Fibroblast of lung (primary cell): ENCODE measurements at regions not wholly inside any gene's neighbourhood (a gene's known extent, or its start where the extent isn't known, plus 50 kb on each side); places are given as distances from the start of the nearest gene placed in this dataset.

Experiments
- DNase-seq, 2 donors: peaks; one replicate each; pipeline versions ENCODE4 v3.0.0 to v3.0.0-alpha.2; 2010; ENCODE audit warnings: low read depth in 2 of 2
- H2AFZ ChIP-seq: 2 replicates; pipeline ENCODE4 v1.5.1; 2012; ENCODE audit warnings: low read length, control low read depth, inconsistent platforms
- H3K27ac ChIP-seq: 2 replicates; pipeline ENCODE4 v1.5.1; 2011; ENCODE audit warnings: low read length, control low read depth; ENCODE audit not compliant: insufficient read depth
- H3K27me3 ChIP-seq: 2 replicates; pipeline ENCODE4 v1.5.1; 2011; ENCODE audit warnings: mild to moderate bottlenecking, low read length; ENCODE audit not compliant: control insufficient read depth, insufficient read depth
- H3K36me3 ChIP-seq: 2 replicates; pipeline ENCODE4 v1.5.1; 2011; ENCODE audit warnings: low read length; ENCODE audit not compliant: control insufficient read depth, insufficient read depth
- H3K4me1 ChIP-seq: 2 replicates; pipeline ENCODE4 v1.5.1; 2011; ENCODE audit warnings: low read length; ENCODE audit not compliant: control insufficient read depth, insufficient read depth; ENCODE audit errors: extremely low read depth
- H3K4me2 ChIP-seq: 2 replicates; pipeline ENCODE4 v1.5.1; 2011; ENCODE audit warnings: low read length, control low read depth; ENCODE audit not compliant: insufficient read depth; ENCODE audit errors: extremely low read depth
- H3K4me3 ChIP-seq, 4 experiments: fragments of 200-600 bp in 1 of 4; sonication (generic) in 1 of 4; replicated peaks in 1 of 4; 2 replicates each; pipeline ENCODE4 v1.5.1; 2011 to 2016; ENCODE audit warnings: low read length in 4 of 4, low read depth in 3 of 4, mild to moderate bottlenecking in 3 of 4, control low read depth in 2 of 4, inconsistent platforms in 1 of 4, mixed read lengths in 1 of 4; ENCODE audit not compliant: insufficient read depth in 1 of 4; ENCODE audit errors: control extremely low read depth in 1 of 4
- H3K79me2 ChIP-seq: 2 replicates; pipeline ENCODE4 v1.5.1; 2012; ENCODE audit warnings: mild to moderate bottlenecking, low read length, inconsistent platforms; ENCODE audit not compliant: control insufficient read depth, insufficient read depth
- H3K9ac ChIP-seq: 2 replicates; pipeline ENCODE4 v1.5.1; 2011; ENCODE audit warnings: mild to moderate bottlenecking, low read length, control low read depth; ENCODE audit not compliant: insufficient read depth
- H3K9me3 ChIP-seq: 2 replicates; pipeline ENCODE4 v1.5.1; 2012; ENCODE audit warnings: low read depth, low read length; ENCODE audit not compliant: control insufficient read depth, insufficient read depth
- H4K20me1 ChIP-seq: 2 replicates; pipeline ENCODE4 v1.5.1; 2011; ENCODE audit warnings: low read length; ENCODE audit not compliant: control insufficient read depth, insufficient read depth; ENCODE audit errors: extremely low read depth
- EZH2 ChIP-seq: IDR thresholded peaks from 2 replicates; pipeline ENCODE4 v1.5.1; 2012; ENCODE audit warnings: low read length, control low read depth, mild to moderate bottlenecking; ENCODE audit errors: missing control alignments
- TF ChIP-seq, protein P1 (sequence below), 2 donors: IDR thresholded peaks in 1 of 2; conservative IDR thresholded peaks in 1 of 2; 1 replicate in 1 of 2; 2 replicates in 1 of 2; pipeline ENCODE4 v1.5.1; 2011 to 2012; ENCODE audit warnings: low read length in 2 of 2, control low read depth in 1 of 2, inconsistent platforms in 1 of 2, low read depth in 1 of 2, mild to moderate bottlenecking in 1 of 2

GRCh38 chr1:238475712-238476111, 585.0 kb upstream of the ZP4 start:
- H3K4me2 ChIP-seq: no peak overlapping the region
- H3K9me3 ChIP-seq: no peaks in the 10 kb centered on the region
- no peaks in the 10 kb centered on the region for H3K27me3 ChIP-seq
- H3K79me2 ChIP-seq: no peaks in the 10 kb centered on the region
- no peaks in the 10 kb centered on the region for H3K36me3 ChIP-seq
- no peak overlapping the region for H3K27ac ChIP-seq
- DNase-seq: no peak
- no peak overlapping the region for H3K4me3 ChIP-seq
- H3K4me1 ChIP-seq: no peaks in the 10 kb centered on the region
- no peaks in the 10 kb centered on the region for H4K20me1 ChIP-seq
- TF ChIP-seq EZH2: no peak
- TF ChIP-seq, protein P1, sequence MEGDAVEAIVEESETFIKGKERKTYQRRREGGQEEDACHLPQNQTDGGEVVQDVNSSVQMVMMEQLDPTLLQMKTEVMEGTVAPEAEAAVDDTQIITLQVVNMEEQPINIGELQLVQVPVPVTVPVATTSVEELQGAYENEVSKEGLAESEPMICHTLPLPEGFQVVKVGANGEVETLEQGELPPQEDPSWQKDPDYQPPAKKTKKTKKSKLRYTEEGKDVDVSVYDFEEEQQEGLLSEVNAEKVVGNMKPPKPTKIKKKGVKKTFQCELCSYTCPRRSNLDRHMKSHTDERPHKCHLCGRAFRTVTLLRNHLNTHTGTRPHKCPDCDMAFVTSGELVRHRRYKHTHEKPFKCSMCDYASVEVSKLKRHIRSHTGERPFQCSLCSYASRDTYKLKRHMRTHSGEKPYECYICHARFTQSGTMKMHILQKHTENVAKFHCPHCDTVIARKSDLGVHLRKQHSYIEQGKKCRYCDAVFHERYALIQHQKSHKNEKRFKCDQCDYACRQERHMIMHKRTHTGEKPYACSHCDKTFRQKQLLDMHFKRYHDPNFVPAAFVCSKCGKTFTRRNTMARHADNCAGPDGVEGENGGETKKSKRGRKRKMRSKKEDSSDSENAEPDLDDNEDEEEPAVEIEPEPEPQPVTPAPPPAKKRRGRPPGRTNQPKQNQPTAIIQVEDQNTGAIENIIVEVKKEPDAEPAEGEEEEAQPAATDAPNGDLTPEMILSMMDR (conservative IDR thresholded peaks at IDR 0.05 in 1 of 2, IDR thresholded peaks at IDR 0.05 in 1 of 2; ENCODE audit: low read depth in 1 of 2, low read length in 2 of 2): no peak
- H3K9ac ChIP-seq: no peak overlapping the region
- H2AFZ ChIP-seq: no peak overlapping the region

GRCh38 chr1:238474263-238474662, 583.5 kb upstream of the ZP4 start:
- Histone ChIP-seq H3K27ac (no peak overlapping the region), H3K27me3 (no peaks in the 10 kb centered on the region), H3K79me2 (no peaks in the 10 kb centered on the region), H3K9me3 (no peaks in the 10 kb centered on the region), H2AFZ (no peak overlapping the region), H3K9ac (no peak overlapping the region), H3K36me3 (no peaks in the 10 kb centered on the region), H3K4me2 (no peak overlapping the region), H3K4me3 (no peak overlapping the region), H3K4me1 (no peaks in the 10 kb centered on the region), H4K20me1 (no peaks in the 10 kb centered on the region)
- TF ChIP-seq, protein P1 (conservative IDR thresholded peaks at IDR 0.05 in 1 of 2, IDR thresholded peaks at IDR 0.05 in 1 of 2; ENCODE audit: low read depth in 1 of 2, low read length in 2 of 2): no peak
- TF ChIP-seq EZH2: no peak
- no peak for DNase-seq

DNA sequence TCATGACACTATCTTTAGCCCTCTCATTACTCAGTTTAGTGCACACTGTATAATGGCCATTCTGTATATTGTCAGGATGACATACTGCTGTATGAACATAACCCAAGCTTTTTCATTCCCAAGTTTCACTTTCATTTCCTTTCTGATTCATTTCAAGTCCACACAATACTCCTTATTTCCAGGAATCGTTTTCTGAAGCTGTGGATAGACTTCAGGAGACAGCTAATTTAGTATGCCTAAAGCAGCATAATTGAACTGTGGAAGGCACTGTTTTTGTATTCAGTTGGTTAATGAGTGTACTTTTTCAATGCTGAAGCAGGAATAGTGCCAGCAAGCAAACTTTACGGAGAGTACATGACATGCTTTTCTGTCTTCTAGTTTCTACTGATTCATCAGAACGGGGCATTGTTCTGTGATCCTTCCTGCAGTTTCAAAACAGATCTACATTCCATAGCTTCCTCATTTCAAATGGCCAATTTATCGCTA, 578.5 kb upstream of the ZP4 start:
- Histone ChIP-seq H3K9me3 (no peaks in the 10 kb centered on the region), H3K9ac (no peak overlapping the region), H3K4me1 (no peaks in the 10 kb centered on the region), H3K4me2 (no peak overlapping the region), H3K79me2 (no peaks in the 10 kb centered on the region), H3K4me3 (peak overlapping the region in 1 of 4 experiments; percentile 57), H4K20me1 (no peaks in the 10 kb centered on the region), H3K36me3 (no peaks in the 10 kb centered on the region), H2AFZ (no peak overlapping the region), H3K27me3 (no peaks in the 10 kb centered on the region), H3K27ac (no peak overlapping the region)
- peak; percentile 50 to 76 for DNase-seq
- no peak for TF ChIP-seq EZH2
- TF ChIP-seq, protein P1 (conservative IDR thresholded peaks at IDR 0.05 in 1 of 2, IDR thresholded peaks at IDR 0.05 in 1 of 2; ENCODE audit: low read depth in 1 of 2, low read length in 2 of 2): no peak
